GM18511 (cell line): ENCODE measurements at regions not wholly inside any gene's neighbourhood (a gene's known extent, or its start where the extent isn't known, plus 50 kb on each side); places are given as distances from the start of the nearest gene placed in this dataset.

Source experiments
- ATAC-seq: cut with Tn5 transposase; IDR thresholded peaks from one replicate; pipeline ENCODE4 v1.9.1; 2021; ENCODE audit warnings: mild to moderate bottlenecking, moderate library complexity; ENCODE audit not compliant: unreplicated experiment

DNA sequence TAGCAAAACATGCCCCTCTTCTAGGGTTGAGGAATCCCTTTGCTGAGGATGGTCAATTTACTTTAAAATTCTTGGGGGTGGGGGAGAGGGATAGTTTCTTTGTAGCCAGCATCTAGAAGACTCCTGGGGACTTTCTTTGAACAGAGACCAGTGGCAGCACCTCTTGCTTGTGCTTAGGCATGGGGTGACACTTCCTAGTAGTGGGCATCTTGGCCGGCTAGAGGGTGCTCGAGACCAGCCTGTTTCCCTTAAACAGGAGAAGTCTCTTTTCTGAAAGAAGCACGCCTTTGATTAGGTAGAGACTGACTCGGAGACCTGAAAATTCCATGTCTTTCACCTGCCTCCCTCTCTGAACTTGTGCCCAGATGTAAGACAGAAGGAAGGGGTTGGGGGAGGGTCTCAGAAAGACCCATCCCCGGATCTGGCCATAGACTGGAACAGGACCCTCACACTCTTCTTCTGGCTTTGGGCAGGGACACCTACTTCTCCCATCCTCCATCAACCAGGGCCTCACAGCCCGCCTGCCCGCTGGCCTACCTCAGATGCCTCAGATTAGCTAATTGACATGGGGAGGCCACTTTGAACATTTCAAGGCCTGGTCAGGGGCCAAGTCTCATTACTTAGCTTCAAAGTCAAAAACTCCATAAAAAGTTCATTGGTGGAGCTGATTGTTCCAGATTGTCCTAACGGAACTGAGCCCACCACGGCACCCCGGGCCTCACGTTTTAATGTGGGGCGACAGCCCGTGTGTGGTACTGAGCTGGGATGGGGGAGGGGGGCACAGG, 172.2 kb downstream of the CDC5L start:
- no peak for ATAC-seq

DNA sequence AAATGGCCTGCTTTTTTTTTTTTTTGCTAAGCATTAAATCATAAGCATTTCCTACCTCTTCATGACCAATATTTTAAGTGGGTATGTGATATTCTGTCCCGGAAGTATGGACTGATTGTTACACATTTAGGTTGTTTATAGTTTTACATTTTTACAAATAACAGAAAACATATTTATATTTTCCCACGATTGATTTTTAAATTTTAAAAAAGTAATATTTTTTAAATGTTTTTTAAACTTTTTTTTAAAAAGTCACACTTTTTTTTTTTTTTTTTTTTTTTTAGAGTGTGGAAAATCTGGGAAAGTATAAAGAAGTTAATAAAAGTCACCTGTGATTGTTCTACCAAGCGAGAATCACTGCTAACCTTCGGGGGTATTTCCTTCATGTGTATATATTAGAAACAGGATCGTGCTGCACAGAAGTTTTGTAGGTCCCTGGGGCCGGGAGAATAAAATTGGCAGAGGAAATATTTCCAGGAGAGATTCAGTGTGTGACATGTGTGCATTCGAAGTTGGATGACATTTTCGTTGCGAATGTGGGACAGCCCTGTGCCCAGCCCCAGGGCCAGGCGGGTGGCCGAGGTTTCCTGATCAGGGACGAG, 173.1 kb downstream of the CDC5L start:
- no peak for ATAC-seq

DNA sequence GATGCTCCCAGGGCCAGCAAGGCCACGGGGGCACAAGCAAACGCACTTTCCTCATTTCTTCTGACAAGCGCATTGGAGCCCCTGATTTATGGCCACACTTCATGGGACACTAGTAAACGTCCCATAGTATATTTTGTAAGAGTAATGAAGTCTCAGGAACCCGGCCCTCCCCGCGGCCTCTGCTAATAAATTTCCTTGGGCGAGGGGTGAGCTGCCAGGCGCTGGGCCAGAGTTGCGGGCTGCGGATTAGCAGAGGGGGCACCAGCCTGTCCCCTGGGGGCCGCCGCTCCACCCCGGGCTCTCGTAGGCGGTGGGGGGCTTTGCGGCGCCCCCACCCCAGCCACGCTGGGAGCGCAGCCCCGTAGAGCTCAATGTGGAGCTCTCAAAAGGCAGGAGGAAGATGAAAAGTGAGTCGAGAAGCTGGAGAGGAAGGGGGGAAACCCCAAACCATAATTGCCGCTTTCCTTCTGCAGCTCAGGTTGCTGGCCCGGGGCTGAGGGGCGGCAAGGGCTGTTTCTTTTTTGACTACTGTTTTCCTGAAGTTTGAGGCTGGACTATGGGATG, 173.6 kb downstream of the CDC5L start:
- ATAC-seq = no peak

DNA sequence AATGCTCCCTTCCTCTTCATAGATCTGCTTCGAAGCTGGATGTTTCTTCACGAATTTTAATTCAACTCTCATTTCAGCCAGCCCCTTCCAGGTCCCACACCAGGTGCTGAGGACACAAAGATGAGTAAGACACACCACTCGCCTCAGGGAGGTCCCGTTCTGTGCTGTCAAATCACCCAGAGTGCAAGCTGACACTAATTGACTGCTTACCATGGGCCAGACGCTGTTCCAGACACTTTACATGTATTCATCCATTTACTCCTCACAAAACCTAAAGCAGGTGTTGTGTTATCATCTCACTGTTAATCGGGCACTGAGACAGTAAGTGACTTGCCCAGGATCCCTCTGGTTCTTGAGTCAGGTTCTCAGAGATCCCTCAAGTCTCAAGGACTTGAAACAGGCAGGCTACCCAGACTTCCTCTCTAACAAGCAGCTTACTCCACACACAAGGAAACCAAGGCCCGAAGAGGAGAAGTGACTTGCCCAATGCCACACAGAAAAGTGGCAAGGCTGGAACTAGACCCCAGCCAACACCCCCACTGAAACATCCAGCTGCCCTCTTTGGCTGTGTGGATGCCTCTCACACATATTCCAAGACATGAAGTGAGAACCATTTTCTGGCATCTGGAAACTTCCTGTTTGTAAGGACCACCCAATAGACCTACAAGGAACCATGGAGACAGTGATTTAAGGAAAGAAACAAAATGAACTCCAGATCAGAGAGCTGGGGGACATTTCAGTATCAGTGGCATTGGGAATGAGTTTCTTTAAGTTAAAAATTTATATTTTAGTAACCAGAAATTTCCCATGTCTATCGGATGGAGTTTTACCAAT, 174.5 kb downstream of the CDC5L start:
- no peak for ATAC-seq

DNA sequence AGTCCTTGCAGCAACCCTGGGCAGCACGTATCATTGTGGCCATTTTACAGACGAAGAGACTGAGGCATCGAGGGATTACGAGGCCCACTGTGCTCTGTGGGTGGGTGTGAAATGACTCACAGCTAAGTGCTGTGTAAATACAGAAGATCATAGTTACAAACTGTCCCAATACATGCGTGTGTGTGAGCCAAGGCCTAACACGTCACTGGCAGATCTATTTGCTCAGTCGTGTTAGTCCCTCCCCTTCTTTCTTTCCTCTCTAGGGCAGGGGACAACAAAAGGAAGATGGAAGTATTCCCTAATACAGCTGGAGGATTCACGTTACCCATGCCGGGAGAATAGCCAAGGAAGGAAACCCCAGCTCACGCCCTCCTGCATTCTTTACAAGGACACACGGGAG, 175.9 kb downstream of the CDC5L start:
- ATAC-seq = no peak

DNA sequence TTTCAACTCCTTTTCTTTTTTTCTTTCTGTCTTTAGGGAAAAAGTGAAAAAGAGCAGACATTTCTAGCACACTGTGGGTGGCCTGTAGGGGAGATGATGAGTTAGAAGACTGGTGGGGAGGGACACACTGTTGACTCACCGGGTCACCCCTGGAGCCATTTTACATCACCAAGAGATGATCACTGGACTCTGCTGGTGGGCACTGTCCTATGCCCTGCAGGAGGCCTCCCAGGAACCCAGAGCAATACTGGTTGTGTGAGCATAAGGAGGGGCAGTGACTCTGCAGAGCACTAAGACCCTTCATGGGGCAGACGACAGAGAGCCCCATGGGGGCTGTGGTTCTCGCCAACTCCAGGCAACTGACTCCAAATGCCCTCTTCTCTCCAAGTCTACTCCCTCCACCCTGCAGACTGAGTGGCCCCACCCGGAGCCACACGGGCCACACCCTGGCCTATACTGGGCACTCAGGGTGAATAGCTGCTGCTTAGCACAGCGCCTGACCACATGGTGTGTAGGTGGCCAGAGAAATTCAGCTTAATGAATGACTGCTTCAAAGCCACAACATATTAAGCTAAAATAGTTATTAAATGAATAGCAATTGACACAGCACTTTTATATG, 177.5 kb downstream of the CDC5L start:
- no peak for ATAC-seq

DNA sequence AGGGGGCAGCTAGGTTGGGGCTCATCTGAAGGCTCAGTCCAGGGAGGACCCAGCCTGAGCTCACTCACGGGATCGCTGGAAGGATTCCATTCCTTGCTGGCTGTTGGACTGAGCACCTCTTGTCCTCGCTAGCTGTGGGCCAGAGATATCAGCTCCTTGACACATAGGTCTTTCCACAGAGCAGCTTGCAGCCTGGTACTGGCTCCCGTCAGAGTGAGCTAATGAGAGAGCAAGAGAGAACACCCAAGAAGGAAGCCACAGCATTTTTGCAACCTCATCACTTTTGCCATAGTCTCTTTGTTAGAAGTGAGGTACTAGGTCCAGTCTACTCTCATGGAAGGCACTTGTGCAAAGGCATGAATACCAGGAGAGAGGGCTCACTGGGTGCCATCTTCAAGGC, 179.9 kb downstream of the CDC5L start:
- ATAC-seq = no peak

DNA sequence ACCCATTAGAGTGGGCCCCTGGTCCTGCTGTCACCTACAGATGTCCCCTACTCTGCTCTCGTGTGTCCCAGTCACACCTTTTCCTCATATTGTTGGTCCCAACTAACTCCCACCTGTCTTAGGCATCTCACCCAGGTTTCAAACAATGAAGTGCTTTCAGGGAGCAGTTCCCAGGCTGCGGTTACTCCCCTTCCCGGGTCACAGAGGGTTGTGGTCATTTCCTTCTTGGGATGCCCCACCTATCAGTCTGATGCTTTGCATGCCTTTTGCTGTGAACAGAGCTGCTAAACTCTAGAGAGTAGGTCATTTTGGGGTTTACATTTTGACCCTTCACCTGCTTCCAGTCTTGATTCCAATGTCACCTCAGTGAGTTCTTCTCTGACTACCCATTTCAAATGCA, 181.6 kb downstream of the CDC5L start:
- no peak for ATAC-seq

DNA sequence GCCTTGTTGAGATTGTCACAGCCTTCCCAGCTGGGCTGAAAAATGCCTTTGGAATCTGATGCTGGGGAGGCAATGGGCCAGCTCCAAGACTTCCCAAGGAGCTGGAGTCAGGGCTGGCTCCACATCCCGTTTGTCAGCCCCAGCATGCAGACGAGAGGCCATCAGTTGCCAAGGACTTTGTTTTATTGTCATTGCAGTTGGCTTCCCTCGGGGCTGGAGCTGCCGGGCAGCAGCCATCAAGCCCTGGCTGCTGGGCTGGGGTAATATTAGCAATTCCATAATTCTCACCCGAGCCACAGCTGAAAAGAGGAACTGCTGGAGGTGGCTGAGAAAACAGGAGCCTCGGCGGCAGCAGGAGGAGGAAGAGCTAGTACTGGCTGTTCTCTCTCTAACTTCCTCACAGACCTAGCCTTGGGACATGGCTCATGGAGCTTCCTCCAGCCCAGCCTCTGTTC, 182.5 kb downstream of the CDC5L start:
- ATAC-seq = no peak

DNA sequence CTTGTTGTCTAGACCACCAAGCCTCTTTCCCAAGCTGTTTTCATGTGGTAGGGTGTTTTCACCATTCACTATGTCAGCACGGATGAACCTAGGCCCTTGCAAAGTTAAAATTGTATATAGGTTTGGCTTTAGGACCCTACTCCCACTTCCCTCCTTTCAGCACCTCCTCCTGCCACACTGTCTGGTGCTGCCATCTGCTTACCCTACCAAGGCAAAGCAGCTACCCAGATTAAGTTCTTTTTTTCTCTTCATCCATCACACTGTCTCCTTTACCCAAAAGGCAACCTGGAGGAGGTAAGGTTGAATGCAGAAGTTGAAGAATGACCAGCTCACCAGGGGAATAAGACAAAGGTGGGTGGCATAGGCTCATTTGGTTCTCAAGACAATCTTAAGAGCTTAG, 184.0 kb downstream of the CDC5L start:
- ATAC-seq = no peak

DNA sequence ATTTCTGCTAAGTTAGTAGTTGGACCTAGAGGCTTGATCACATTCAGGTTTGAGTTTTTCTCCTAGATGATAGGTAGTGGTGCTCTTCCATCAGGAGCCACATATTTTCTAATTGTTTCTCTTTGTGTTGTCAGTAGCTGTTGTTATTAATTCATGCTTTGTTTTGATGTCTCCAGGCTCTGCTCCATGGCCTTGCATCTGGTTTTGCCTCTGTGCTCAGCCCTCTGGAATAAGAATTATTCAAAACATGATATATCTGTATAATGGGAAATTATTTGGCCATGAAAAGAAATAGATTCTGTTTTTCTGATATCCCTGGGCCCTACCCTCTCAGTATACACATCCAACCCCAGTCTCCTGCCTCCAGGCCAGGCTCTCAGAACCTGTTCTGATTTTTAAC, 184.8 kb downstream of the CDC5L start:
- no peak for ATAC-seq

DNA sequence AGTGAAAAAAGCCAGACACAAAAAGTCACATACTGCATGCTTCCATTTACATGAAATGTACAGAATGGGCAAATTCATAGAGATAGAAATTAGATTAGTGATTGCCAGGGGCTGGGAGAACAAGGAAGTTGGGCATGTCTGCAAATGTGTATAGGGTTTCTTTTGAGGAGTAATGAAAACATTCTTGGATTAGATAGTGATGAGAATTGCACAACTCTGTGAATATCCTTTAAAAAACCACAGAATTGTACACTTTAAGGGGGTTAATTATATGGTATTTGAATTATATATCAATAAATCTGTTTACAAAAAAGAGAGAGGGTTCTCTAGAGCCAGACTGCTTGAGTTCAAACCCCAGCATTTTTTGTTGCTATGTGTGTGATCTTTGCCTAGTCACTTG, 188.1 kb downstream of the CDC5L start:
- no peak for ATAC-seq

DNA sequence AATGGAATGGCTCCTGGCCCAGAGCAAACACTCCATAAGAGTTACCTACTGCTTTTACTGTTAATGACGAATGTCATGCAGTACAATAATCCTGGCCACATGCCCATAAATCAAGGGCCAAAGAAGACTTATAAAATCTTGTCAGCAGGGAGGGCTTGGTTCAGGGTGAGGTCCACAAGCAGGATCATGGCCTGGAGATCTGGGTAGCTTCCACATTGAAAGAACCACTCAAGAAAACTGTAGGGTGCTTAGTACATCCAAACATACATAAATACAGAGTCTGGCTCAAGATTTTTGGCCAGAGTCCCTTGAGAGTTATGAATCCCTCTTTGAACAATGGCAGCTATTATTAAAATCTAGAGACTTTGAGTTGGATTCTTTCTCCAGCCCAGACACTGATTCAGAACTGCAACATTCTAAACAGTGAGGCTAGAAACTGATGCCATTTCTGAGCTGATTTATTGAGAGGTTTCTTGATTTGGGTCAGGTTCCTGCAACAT, 188.7 kb downstream of the CDC5L start:
- no peak for ATAC-seq

DNA sequence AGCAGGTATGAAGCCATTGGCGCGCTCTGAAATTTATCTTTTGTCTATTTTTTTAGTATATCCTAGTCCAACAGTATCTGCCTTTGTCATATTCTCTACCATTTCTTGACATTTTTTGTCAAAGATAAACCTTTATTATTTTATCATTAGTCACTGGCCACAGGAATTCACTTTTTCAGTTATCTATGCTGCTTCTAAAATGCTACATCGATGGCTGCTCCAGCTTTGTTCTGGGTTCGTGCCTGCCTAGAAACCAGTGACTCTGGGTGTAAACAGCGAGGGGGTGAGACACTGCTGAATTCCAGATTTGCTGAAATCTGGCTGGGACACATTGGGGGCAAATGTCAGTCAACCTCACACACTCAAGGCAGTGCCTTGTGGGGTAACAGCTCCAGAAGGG, 193.4 kb downstream of the CDC5L start:
- no peak for ATAC-seq

DNA sequence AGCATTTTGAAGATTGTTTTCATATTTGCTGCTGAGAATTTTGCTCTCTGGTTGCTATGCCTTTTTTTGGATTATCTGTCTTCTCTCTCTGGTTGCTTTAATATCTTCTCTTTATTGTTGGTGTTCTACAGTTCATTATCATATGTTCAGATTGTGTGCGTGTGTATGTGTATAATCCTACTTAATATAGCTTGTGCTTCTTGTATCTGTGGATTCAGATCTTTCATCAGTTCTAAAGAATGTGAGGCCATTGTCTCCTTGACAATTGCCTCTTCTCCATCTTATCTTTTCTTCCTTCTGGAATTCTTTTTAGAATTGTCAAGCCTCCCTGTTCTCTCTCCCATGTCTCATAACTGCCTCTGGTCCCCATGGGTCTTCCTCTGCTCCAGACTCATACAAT, 195.4 kb downstream of the CDC5L start:
- no peak for ATAC-seq

DNA sequence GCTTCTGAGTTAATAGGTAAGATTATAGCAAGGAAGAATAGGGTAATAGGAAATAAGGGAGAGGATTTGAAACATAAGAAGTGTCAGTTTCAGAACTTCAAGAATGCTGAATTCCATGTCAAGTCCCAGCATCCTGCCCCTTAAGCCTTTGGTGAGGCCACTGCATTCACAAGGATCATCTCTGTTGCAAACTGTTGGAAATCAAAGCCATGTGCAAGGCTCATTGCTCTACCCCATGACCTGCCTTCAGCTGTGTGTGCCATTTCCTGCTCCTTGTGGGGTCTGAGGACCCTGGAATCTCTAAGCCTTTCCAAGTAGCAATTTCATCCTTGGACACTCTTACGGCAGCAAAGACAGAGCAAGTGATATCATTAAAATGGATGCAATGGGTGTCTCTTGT, 203.0 kb downstream of the CDC5L start:
- no peak for ATAC-seq

DNA sequence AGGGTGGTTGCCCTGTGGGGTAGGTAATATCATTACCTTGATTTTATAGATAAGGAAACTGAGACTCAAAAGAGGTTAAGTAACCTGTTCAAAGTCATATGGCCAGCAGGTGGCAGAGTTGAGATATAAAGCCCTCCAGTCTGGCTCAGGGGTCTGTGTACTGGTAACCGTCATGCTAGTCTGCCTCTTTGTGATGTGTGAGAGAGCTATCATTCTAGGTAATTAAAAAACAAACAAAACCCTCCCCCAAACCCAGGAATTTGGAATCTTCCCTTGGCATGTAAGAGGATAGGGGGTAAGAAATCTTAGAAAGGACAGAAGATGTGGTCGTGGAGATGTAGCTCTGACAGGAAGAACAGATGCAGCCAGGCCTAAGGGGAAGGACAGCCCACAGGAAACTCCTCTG, 206.0 kb downstream of the CDC5L start:
- ATAC-seq = no peak

DNA sequence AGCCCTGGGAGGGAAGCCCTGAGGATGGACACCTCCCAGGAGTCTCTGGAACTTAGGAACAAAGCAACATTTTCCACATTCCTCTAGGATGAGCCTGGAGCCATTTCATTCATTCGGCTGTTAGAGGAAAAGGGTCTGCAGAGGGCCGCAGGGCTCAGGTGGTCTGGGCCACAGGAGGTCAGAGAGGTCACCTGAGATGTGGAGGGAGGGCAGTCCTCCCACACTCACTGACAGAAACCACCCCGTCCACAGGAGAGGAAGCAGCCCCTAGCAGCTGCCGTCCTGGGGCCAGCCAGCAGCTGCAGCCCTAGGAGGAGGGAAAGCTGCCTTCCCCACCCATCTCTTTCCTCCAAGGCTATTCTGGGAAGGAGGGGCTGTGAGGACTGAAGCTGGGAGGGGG, 207.0 kb downstream of the CDC5L start:
- ATAC-seq = no peak

DNA sequence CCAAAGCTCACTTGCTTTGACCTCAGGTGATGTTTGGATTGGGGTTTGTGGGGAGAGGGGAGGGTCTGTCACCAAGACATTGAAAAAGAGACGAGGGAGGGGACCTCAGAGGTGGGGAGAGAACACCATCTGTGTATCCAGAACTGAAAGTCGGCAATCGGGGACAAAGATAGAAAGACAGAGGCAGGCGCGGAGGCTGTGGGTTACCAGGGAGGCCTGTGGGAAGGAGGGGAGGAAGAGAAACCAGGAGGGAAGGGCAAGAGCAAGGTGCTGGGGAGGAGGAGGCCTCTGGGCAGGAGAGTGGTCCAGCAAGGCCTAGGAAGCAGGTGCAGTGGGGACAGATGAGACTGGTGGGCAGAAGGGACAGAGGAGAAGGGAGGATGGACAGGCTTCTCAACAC, 211.2 kb downstream of the CDC5L start:
- ATAC-seq = no peak

DNA sequence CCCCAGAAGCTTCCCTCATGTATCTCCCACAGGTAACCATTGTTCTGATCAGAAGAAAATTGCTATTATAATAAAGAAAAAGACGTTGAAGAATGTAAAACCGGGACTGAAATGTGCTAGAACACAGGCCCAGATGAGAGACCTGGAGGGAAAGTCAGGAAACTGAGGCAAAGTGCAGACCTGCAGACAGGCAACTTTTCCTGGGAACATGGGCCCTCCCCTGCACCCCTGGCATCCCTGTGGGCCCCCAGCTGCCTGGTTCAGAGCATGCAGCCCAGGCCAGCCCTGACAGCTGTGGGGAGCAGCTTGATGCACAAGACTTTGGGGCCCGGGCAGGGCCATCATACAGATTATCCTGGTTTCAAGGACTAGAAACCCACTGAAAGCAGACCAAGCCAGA, 212.2 kb downstream of the CDC5L start:
- ATAC-seq = no peak
